MCF 10A (cell line): ENCODE measurements at regions not wholly inside any gene's neighbourhood (a gene's known extent, or its start where the extent isn't known, plus 50 kb on each side); places are given as distances from the start of the nearest gene placed in this dataset.
"Not testable (repeated sequence)": the region's sequence is repeated elsewhere in the genome, so short reads cannot be mapped to it uniquely, and the experiment has no call there.

Experiments
- BruUV-seq: library from RNA; stranded (reverse); fragments of 400-500 nt; replicated peaks from 2 replicates; lab custom pipeline; 2021; lab: Mats Ljungman, UMichigan
- CTCF ChIA-PET: fragments of 300-600 bp; sonication (Branson Sonifier 250); formaldehyde crosslinking; extraction: SDS; loops from one replicate; lab custom pipeline; 2021; ENCODE audit warnings: antibody characterized with exemption, inconsistent platforms; lab: Yijun Ruan, JAX
- POLR2A ChIA-PET: fragments of 300-600, 350-650 bp; sonication (Branson Sonifier 250); formaldehyde crosslinking; extraction: SDS; loops from one replicate; lab custom pipeline; 2020; ENCODE audit warnings: antibody characterized with exemption, inconsistent platforms; lab: Yijun Ruan, JAX
- DNase-seq: peaks from one replicate; pipeline ENCODE4 v3.0.0-alpha.2; 2018; ENCODE audit not compliant: unreplicated experiment
- H3K27ac Mint-ChIP-seq: one replicate; pipeline ENCODE4 v1.8.0; 2022; ENCODE audit warnings: mild to moderate bottlenecking, low read depth, mixed read lengths; ENCODE audit not compliant: unreplicated experiment
- H3K27me3 Mint-ChIP-seq: one replicate; pipeline ENCODE4 v1.8.0; 2022; ENCODE audit warnings: mixed read lengths; ENCODE audit not compliant: insufficient read depth, unreplicated experiment
- H3K36me3 Mint-ChIP-seq: one replicate; pipeline ENCODE4 v1.8.0; 2022; ENCODE audit warnings: mild to moderate bottlenecking, moderate library complexity, mixed read lengths; ENCODE audit not compliant: insufficient read depth, unreplicated experiment
- H3K4me1 Mint-ChIP-seq: one replicate; pipeline ENCODE4 v1.8.0; 2022; ENCODE audit warnings: mixed read lengths; ENCODE audit not compliant: insufficient read depth, unreplicated experiment
- H3K4me3 Mint-ChIP-seq: one replicate; pipeline ENCODE4 v1.8.0; 2022; ENCODE audit warnings: mild to moderate bottlenecking, moderate library complexity, mixed read lengths; ENCODE audit not compliant: unreplicated experiment
- H3K9me3 Mint-ChIP-seq: one replicate; pipeline ENCODE4 v1.8.0; 2022; ENCODE audit warnings: mixed read lengths; ENCODE audit not compliant: unreplicated experiment
- CTCF ChIP-seq: fragments of 200-600 bp; IDR thresholded peaks from one replicate; pipeline ENCODE4 v1.8.0; 2022; ENCODE audit warnings: antibody characterized with exemption, mild to moderate bottlenecking; ENCODE audit not compliant: unreplicated experiment
- intact Hi-C: fragments of 100-400 bp; cut with micrococcal nuclease; formaldehyde crosslinking; loops from 2 replicates; pipeline ENCODE4 v1.14.1; 2022

GRCh38 chr1:157326173-157326859 is 188.1 kb upstream of the ETV3 start:
- intact Hi-C loops: no loop called here

GRCh38 chr1:157325220-157325619 is 187.0 kb upstream of the ETV3 start:
- Mint-ChIP-seq H3K9me3 (peaks cover 6% of the 10 kb centered on the region), H3K27ac (no peak overlapping the region), H3K27me3 (peaks cover 49% of the 10 kb centered on the region), H3K36me3 (no peaks in the 10 kb centered on the region), H3K4me1 (no peaks in the 10 kb centered on the region), H3K4me3 (no peak overlapping the region)
- DNase-seq: no peak
- intact Hi-C loops: no loop called here
- ChIA-PET CTCF (interaction anchor here (1.2 to 1.3 kb wide), 2 partner anchors 169 to 255 kb away, joined by 3 read pairs; no protein-coding TSS in a partner anchor), POLR2A (no interaction called here)
- TF ChIP-seq CTCF: no peak
- BruUV-seq: no TSS peak

More at GRCh38 chr1:157326173-157326859, 188.1 kb upstream of the ETV3 start:
- CTCF ChIA-PET: interaction anchor here (0.7 to 1.2 kb wide), 2 partner anchors 163 to 170 kb away, joined by 3 read pairs; no protein-coding TSS in a partner anchor
- BruUV-seq: no TSS peak
- H3K4me1 Mint-ChIP-seq: no peaks in the 10 kb centered on the region
- H3K27ac Mint-ChIP-seq: no peak overlapping the region
- H3K4me3 Mint-ChIP-seq: no peak overlapping the region
- POLR2A ChIA-PET: no interaction called here
- no peak for TF ChIP-seq CTCF
- peaks cover 60% of the 10 kb centered on the region for H3K27me3 Mint-ChIP-seq
- no peaks in the 10 kb centered on the region for H3K36me3 Mint-ChIP-seq
- no peak for DNase-seq
- no peaks in the 10 kb centered on the region for H3K9me3 Mint-ChIP-seq

DNA sequence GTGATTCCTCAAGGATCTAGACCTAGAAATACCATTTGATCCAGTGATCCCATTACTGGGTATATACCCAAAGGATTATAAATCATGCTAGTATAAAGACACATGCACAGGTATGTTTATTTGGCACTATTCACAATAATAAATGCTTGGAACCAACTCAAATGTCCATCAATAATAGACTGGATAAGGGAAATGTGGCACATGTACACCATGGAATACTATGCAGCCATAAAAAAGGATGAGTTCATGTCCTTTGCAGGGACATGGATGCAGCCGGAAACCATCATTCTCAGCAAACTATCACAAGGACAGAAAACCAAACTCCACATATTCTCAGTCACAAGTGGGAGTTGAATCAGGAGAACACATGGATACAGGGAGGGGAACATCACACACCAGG is 183.8 kb upstream of the ETV3 start:
- H3K36me3 Mint-ChIP-seq, CTCF ChIA-PET, H3K4me3 Mint-ChIP-seq, H3K4me1 Mint-ChIP-seq, H3K27ac Mint-ChIP-seq, DNase-seq, POLR2A ChIA-PET, BruUV-seq, intact Hi-C loops: not testable (repeated sequence)
- Mint-ChIP-seq H3K9me3 (peaks cover 12% of the 10 kb centered on the region), H3K27me3 (peaks cover 51% of the 10 kb centered on the region)

- TF ChIP-seq CTCF: no peak
- H3K4me3 Mint-ChIP-seq: no peak overlapping the region
- CTCF ChIA-PET: no interaction called here
- intact Hi-C loops: loop anchor here (10.0 kb wide), 1 partner anchor 125 kb away; no protein-coding TSS in a partner anchor
- no peaks in the 10 kb centered on the region for H3K36me3 Mint-ChIP-seq
- DNase-seq: no peak
- no TSS peak for BruUV-seq
- peaks cover 12% of the 10 kb centered on the region for H3K9me3 Mint-ChIP-seq
- no peaks in the 10 kb centered on the region for H3K4me1 Mint-ChIP-seq
- H3K27ac Mint-ChIP-seq: no peak overlapping the region
- POLR2A ChIA-PET: no interaction called here
- H3K27me3 Mint-ChIP-seq: peaks cover 30% of the 10 kb centered on the region
Measured at GRCh38 chr1:157319567-157319966, 181.4 kb upstream of the ETV3 start.

DNA sequence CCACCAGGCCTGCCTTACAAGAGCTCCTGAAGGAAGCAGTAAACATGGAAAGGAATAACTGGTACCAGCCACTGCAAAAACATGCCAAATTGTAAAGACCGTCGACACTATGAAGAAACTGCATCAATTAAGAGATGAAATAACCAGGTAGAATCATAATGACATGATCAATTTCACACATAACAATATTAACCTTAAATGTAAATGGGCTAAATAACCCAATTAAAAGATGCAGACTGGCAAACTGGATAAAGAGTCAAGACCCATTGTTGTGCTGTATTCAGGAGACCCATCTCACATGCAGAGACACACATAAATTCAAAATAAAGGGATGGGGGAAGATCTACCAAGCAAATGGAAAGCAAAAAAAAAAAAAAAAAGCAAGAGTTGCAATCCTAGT is 179.0 kb upstream of the ETV3 start:
- BruUV-seq, POLR2A ChIA-PET, H3K36me3 Mint-ChIP-seq, H3K4me3 Mint-ChIP-seq, H3K27ac Mint-ChIP-seq, H3K4me1 Mint-ChIP-seq, DNase-seq, CTCF ChIA-PET: not testable (repeated sequence)
- intact Hi-C loops: loop anchor here (10.0 kb wide), 1 partner anchor 122 kb away; no protein-coding TSS in a partner anchor
- peaks cover 23% of the 10 kb centered on the region for H3K27me3 Mint-ChIP-seq
- H3K9me3 Mint-ChIP-seq: peaks cover 12% of the 10 kb centered on the region
